GM18502 (cell line): ENCODE measurements at regions not wholly inside any gene's neighbourhood (a gene's known extent, or its start where the extent isn't known, plus 50 kb on each side); places are given as distances from the start of the nearest gene placed in this dataset.
A peak's percentile ranks its signal among the peaks of the same experiment; 100 is the strongest.

Experiments used
- ATAC-seq: cut with Tn5 transposase; IDR thresholded peaks from one replicate; pipeline ENCODE4 v1.9.1; 2021; ENCODE audit warnings: mild to moderate bottlenecking; ENCODE audit not compliant: unreplicated experiment, poor library complexity

GRCh38 chr1:117678246-117678977 lies 72.6 kb downstream of the TENT5C start:
- ATAC-seq = no peak

- ATAC-seq = no peak
Observed at GRCh38 chr1:117679299-117679698, 73.5 kb downstream of the TENT5C start.

DNA sequence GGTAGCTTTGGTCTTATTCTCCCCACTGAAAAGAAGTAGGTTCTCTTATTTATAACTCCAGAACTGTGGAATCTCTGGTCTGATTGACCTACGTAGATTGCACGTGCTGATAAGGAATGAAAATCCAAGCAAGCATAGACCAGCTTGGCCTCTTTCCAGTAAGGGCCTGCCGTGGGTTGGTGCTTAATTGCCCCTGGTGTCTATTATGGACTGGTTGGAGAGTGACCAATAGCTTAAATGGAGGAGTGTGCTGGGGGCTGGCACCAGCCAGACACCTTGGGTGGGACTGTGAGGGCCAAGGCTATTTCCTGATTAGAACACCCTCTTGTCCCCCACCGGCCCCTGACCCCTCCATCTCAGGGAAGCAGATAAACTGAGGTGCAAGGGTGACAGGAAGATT lies 74.0 kb downstream of the TENT5C start:
- no peak for ATAC-seq

GRCh38 chr1:117680316-117681002 lies 74.6 kb downstream of the TENT5C start:
- no peak for ATAC-seq

- ATAC-seq = no peak
Observed at GRCh38 chr1:117681093-117681900, 75.4 kb downstream of the TENT5C start.

GRCh38 chr1:117681901-117682250 lies 76.0 kb downstream of the TENT5C start:
- no peak for ATAC-seq

- no peak for ATAC-seq
Observed at GRCh38 chr1:117682372-117682771, 76.5 kb downstream of the TENT5C start.

DNA sequence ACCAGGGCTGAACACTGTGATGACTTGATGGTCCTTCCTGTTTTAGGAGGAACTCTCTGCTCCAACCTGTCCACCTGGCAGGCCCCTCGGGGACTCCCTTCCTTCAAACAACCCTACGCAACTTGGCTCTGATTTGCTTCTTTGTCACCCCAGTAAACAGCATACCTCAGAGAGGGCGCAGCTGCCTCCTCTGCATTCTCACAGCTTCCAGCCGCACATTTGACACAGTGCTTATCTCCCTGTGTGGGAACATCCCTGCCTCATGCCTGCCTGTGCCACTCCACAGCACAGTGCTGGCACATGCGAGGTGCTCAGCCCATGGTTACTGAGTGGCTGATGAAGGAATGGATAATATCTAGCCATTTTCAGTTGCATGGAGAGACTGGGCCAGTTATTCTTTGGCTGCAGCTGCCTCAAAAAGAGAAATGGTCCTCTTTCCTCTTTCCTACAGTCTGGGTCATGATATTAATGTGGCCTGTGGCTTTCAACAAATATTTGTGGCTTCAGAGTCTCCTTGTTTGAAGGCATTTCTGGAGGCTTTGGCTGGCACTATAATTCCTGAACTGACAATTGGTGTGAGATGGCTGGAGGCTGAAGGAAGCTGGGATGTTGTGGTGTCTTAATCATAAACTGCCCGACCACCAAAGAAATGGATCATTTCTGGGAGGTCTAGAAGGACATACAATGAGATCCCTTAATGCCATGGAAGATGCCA lies 77.9 kb downstream of the TENT5C start:
- no peak for ATAC-seq

DNA sequence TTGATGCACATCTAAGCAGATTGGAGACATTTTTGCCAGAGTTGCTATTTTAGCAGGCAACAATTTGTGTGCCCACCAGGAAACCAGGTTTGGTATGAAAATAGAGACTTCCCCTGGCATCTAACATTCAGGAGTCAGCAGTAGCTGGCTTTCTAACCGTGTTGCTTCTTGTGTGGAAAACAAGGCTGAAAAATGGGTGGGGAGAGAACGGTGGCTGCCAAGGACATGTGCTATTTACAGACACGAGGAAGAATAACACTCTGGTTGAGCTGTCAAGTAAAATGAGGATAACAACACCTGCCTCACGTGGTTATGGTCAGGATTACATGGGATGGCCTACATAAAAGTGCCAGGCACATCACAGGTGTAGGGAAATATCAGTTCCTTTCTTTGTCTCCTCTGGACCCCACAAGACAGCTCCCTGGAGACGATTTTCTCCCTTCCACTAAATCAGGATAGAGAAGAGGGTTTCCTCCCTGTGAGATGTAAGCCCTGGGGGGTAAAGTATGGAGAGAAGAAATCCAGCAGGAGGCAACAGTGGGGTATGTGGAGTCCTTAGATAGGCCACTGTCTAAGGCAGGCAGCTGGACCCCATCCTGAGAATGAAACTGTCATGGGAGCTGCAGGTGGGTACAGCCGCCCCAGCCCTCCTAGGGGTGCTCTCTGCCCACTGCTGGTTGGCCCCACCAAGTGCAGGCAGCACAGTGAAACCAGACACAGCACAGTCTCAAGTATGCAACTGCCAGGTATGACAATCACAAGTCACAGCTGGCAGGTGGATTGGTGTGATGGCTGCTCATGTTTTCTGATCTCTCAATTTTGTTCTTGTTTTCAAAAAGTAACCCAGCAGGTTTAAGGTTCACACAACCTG lies 80.3 kb downstream of the TENT5C start:
- ATAC-seq = peak; percentile 57

DNA sequence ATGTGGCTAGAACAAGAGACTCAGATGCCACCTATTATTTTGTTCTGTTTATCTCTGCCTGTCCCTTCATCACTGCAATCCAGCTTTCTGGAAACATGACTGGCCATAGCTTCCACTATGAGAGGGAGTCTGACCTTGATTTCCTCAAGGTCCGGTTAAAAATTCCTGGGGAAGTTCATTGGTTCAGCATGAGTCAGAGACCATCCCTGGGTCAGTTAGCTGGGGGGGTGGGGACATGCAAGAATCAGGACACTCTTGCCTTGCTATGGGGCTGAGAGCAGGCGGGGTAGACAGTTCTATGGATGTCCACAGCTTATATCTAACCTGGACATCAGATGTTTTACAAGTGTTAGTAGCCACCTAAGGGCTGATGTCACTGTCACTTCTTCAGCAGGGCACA lies 81.1 kb downstream of the TENT5C start:
- no peak for ATAC-seq

DNA sequence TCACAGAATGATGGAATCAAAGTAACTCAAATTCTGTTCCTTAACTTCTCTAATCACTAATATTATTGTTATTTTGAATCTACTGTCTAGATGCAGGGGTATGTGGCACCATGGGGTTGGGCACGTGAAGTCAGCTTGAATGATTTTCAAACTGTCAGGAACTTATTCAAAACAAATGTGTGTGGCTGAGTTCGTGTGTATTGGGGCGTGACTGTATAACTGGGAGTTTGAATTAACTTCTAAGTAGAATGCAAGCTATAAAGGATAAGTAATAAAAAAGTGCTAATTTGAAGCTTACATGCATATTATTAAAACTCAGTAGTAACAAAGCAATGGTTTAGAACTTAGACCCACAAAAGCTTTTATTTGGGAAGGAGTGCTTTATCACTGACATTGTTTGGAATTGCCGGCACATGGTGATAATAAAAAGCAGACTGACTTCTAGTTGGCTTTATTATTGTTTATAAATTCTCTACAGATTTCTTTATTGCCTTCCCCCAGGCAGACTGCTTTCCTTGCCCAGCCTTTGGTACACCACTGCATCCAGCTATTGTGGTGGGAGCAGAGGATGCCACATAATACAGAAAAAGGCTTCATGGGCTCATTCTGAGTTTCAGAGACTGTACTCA lies 84.3 kb downstream of the TENT5C start:
- ATAC-seq = no peak

GRCh38 chr1:117691942-117692341 lies 86.1 kb downstream of the TENT5C start:
- ATAC-seq = no peak

- no peak for ATAC-seq
Observed at GRCh38 chr1:117694543-117694942, 88.7 kb downstream of the TENT5C start.

DNA sequence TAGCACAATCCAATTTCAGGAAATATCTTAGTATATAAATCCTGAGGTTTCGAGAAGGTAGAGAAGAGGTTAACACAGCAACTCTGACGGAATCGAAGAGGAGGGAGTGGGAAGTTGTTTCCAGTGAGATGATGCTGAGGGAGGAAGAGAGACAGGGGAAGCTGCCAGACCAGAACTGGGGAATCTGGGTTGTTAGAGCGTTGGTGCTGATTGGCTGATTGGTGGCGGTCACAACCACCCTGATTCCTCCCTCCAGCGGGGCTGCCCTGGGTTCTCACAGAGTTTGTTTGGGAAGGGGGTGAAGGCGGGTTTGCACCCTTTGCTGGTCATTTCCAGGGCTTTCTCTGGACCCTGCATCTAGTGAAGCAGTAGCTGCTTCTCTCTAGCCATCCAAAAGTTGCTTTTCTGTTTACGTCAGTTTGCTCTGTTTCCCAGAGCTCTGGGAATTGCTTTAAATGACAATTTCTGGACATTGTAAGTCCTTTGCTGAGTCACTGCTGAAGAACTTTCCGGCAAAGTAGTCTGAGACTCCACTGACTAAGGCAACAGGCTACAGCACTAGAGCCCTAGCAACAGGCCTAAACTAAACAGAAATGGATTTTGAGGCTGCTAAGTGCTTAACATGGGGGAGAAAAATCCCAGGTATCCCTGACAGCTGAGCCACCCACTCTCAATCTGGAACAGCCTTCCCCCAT lies 90.1 kb downstream of the TENT5C start:
- no peak for ATAC-seq

DNA sequence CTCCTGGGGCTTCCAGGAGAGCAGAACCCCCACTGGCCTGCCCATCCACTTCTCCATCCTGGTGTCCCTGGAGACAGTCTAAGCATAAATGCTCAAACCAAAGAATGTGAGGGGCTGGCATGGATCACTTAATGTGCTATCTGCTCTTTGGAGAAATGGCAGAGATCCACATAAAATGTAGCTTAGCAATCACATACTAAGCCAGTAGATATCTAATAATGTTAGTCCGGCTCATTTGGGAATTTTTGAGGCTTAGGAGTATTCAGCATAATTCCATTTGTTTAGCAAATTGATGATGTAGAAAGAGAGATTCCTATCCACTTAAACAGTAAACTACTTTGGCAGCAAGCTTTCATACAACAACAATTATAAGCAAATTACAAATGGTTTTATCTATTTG lies 90.7 kb downstream of the TENT5C start:
- no peak for ATAC-seq

DNA sequence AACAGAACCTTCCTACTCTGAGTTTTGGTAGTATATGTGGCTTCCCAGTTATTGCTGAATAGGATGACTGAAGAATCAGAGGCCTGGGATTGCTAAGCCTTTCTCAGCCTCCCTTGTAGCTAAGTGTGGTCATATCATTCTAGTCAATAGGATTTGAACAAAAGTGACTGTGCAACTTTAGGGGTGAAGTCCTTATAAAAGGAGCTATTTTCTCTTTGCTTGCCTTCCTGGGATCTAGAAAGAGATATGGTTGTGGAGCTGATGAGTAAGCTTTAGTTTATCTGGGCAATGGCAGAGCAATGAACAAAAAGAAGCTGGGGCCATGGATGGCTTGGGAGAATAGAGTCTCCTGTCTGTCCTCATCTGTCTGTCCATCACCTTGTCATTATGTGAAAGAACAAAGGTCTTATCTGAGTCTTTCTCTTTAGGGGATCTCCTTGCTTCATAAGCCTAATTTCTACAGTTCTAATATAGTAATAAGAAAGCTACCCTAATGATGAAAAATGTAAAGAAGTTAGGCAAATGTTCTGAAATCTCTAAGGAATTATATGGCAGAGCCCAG lies 91.5 kb downstream of the TENT5C start:
- ATAC-seq = no peak

GRCh38 chr1:117698398-117699160 lies 92.7 kb downstream of the TENT5C start:
- no peak for ATAC-seq

DNA sequence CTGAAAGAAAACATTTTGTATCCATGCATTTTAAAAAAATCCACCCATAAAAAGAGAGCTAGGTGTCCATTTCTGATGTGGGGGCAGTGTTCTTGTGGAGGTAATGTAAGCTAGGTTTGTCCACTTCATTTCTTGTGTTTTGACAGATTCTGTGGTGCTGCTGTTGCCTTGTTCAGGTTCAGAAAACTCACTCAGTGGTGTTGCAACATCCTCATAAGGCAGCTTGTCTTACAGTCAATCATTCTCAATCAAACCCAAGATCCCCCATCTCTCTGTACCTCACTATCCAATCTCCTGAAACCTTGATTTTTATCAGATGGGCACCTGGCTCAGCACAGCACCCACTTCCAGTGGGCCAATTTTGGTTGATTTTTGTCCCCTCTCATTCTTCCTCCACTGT lies 94.1 kb downstream of the TENT5C start:
- no peak for ATAC-seq
